ENCODE measurements at regions not wholly inside any gene's neighbourhood (a gene's known extent, or its start where the extent isn't known, plus 50 kb on each side); places are given as distances from the start of the nearest gene placed in this dataset.

GRCh38 chr4:173713026-173713425 is 183.0 kb upstream of the HAND2 start:
- peaks cover 4% of the 10 kb centered on the region for H3K9me3 ChIP-seq
- TF ChIP-seq, protein P1, sequence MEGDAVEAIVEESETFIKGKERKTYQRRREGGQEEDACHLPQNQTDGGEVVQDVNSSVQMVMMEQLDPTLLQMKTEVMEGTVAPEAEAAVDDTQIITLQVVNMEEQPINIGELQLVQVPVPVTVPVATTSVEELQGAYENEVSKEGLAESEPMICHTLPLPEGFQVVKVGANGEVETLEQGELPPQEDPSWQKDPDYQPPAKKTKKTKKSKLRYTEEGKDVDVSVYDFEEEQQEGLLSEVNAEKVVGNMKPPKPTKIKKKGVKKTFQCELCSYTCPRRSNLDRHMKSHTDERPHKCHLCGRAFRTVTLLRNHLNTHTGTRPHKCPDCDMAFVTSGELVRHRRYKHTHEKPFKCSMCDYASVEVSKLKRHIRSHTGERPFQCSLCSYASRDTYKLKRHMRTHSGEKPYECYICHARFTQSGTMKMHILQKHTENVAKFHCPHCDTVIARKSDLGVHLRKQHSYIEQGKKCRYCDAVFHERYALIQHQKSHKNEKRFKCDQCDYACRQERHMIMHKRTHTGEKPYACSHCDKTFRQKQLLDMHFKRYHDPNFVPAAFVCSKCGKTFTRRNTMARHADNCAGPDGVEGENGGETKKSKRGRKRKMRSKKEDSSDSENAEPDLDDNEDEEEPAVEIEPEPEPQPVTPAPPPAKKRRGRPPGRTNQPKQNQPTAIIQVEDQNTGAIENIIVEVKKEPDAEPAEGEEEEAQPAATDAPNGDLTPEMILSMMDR (IDR thresholded peaks at IDR 0.05; ENCODE audit: low read depth, low read length): no peak
- H3K36me3 ChIP-seq: no peaks in the 10 kb centered on the region
- no peak for DNase-seq
- H3K4me1 ChIP-seq: no peaks in the 10 kb centered on the region; the same call in 1 of the 2 replicates
- no peaks in the 10 kb centered on the region for H3K27me3 ChIP-seq
- no peak overlapping the region for H3K4me3 ChIP-seq (ENCODE audit: low read depth, low read length)

GRCh38 chr4:173707658-173708419 is 177.8 kb upstream of the HAND2 start:
- H3K4me1 ChIP-seq: no peaks in the 10 kb centered on the region; the same call in 1 of the 2 replicates
- no peak for DNase-seq
- no peaks in the 10 kb centered on the region for H3K27me3 ChIP-seq
- no peaks in the 10 kb centered on the region for H3K9me3 ChIP-seq
- TF ChIP-seq, protein P1 (IDR thresholded peaks at IDR 0.05; ENCODE audit: low read depth, low read length): no peak
- H3K36me3 ChIP-seq: no peaks in the 10 kb centered on the region
- H3K4me3 ChIP-seq (ENCODE audit: low read depth, low read length): no peak overlapping the region

- Histone ChIP-seq H3K4me1 (no peaks in the 10 kb centered on the region; the same call in 1 of the 2 replicates), H3K9me3 (no peaks in the 10 kb centered on the region), H3K36me3 (no peaks in the 10 kb centered on the region), H3K4me3 (ENCODE audit: low read depth, low read length) (no peak overlapping the region), H3K27me3 (no peaks in the 10 kb centered on the region)
- TF ChIP-seq, protein P1 (IDR thresholded peaks at IDR 0.05; ENCODE audit: low read depth, low read length): no peak
- DNase-seq: no peak
Measured at GRCh38 chr4:173704201-173704600, 174.2 kb upstream of the HAND2 start.

DNA sequence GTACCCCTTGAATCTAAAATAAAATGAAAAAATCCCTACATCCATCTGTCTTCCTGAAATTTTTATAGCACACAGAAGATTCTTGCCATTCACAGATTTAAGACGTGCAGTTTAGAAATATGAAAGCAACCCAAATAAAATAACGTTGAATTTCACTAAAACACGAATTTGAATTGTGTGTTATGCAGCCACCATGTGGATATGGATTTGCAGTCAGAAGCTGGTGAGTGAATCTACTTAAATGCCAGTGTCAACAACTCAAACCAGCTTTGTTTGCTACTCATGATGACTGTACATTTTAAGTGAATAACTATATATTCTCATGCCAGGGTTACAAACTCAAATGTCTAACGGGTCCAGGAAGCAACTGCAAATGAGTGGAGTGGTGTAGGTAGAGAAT is 173.0 kb upstream of the HAND2 start:
- Histone ChIP-seq H3K4me1 (no peaks in the 10 kb centered on the region; the same call in 1 of the 2 replicates), H3K27me3 (no peaks in the 10 kb centered on the region), H3K9me3 (no peaks in the 10 kb centered on the region), H3K4me3 (ENCODE audit: low read depth, low read length) (no peak overlapping the region), H3K36me3 (no peaks in the 10 kb centered on the region)
- DNase-seq: no peak
- TF ChIP-seq, protein P1 (IDR thresholded peaks at IDR 0.05; ENCODE audit: low read depth, low read length): no peak

GRCh38 chr4:173700650-173701049 is 170.6 kb upstream of the HAND2 start:
- Histone ChIP-seq H3K36me3 (no peaks in the 10 kb centered on the region), H3K9me3 (no peaks in the 10 kb centered on the region), H3K4me1 (no peaks in the 10 kb centered on the region; the same call in 1 of the 2 replicates), H3K27me3 (no peaks in the 10 kb centered on the region), H3K4me3 (ENCODE audit: low read depth, low read length) (no peak overlapping the region)
- no peak for DNase-seq
- TF ChIP-seq, protein P1 (IDR thresholded peaks at IDR 0.05; ENCODE audit: low read depth, low read length): no peak

- H3K36me3 ChIP-seq: no peaks in the 10 kb centered on the region
- TF ChIP-seq, protein P1 (IDR thresholded peaks at IDR 0.05; ENCODE audit: low read depth, low read length): no peak
- DNase-seq: no peak
- H3K4me1 ChIP-seq: no peaks in the 10 kb centered on the region; the same call in 1 of the 2 replicates
- no peaks in the 10 kb centered on the region for H3K9me3 ChIP-seq
- H3K27me3 ChIP-seq: no peaks in the 10 kb centered on the region
- H3K4me3 ChIP-seq (ENCODE audit: low read depth, low read length): no peak overlapping the region
Measured at GRCh38 chr4:173699841-173700475, 169.9 kb upstream of the HAND2 start.

All from BE2C (cell line).